H1 (cell line): ENCODE measurements at regions not wholly inside any gene's neighbourhood (a gene's known extent, or its start where the extent isn't known, plus 50 kb on each side); places are given as distances from the start of the nearest gene placed in this dataset.

Experiments
- CTCF ChIA-PET: fragments of 300-600 bp; sonication (Branson Sonifier 250); formaldehyde crosslinking; loops from one replicate; lab custom pipeline; 2021; ENCODE audit not compliant: partially characterized antibody; lab: Charles Lee
- POLR2A ChIA-PET: fragments of 300-600 bp; sonication (Branson Sonifier 250); formaldehyde crosslinking; loops from one replicate; lab custom pipeline; 2021; ENCODE audit warnings: inconsistent platforms; ENCODE audit not compliant: partially characterized antibody; lab: Charles Lee
- DNase-seq, 2 experiments: peaks; one replicate each; pipeline versions ENCODE4 v3.0.0 to v3.0.0-alpha.2; 2010 to 2022; ENCODE audit warnings: low spot score in 2 of 2, low read depth in 1 of 2, mixed read lengths in 1 of 2
- FAIRE-seq: peaks from 2 replicates; lab custom pipeline; 2011; peaks lifted over from hg19 to GRCh38; lab: Jason Lieb, UNC
- H2AFZ ChIP-seq: 2 replicates; pipeline ENCODE4 v1.8.1; 2012; ENCODE audit warnings: low read length, inconsistent platforms
- H2AK5ac ChIP-seq: 2 replicates; pipeline ENCODE4 v1.6.1; 2013; ENCODE audit warnings: low read depth, low read length
- H2BK120ac ChIP-seq: replicated peaks from 2 replicates; pipeline ENCODE3; 2013; ENCODE audit warnings: low read depth, low read length, inconsistent platforms
- H2BK12ac ChIP-seq: 2 replicates; pipeline ENCODE4 v1.6.1; 2013; ENCODE audit warnings: low read depth, low read length
- H2BK15ac ChIP-seq: 2 replicates; pipeline ENCODE4 v1.6.1; 2013; ENCODE audit warnings: low read length
- H2BK20ac ChIP-seq: 2 replicates; pipeline ENCODE4 v1.6.1; 2013; ENCODE audit warnings: low read length
- H2BK5ac ChIP-seq: 2 replicates; pipeline ENCODE4 v1.6.1; 2013; ENCODE audit warnings: low read depth, low read length
- H3K14ac ChIP-seq: 2 replicates; pipeline ENCODE4 v1.6.1; 2013; ENCODE audit warnings: inconsistent platforms; ENCODE audit not compliant: insufficient read length
- H3K18ac ChIP-seq: 2 replicates; pipeline ENCODE4 v1.6.1; 2013; ENCODE audit warnings: low read length; ENCODE audit errors: extremely low read depth
- H3K23ac ChIP-seq: 2 replicates; pipeline ENCODE4 v1.6.1; 2013; ENCODE audit warnings: inconsistent platforms; ENCODE audit not compliant: insufficient read length
- H3K23me2 ChIP-seq: 2 replicates; pipeline ENCODE4 v1.6.1; 2013; ENCODE audit warnings: low read depth, low read length
- H3K27ac ChIP-seq: 2 replicates; pipeline ENCODE4 v1.6.1; 2011; ENCODE audit warnings: low read depth, low read length, inconsistent platforms
- H3K27me3 ChIP-seq, 4 experiments: replicated peaks in 1 of 4; 1 replicate in 1 of 4; 2 replicates in 3 of 4; pipeline versions ENCODE4 v1.6.1 to v1.8.1; 2011 to 2013; ENCODE audit warnings: low read length in 3 of 4, mild to moderate bottlenecking in 3 of 4, inconsistent platforms in 2 of 4, mixed read lengths in 2 of 4, moderate library complexity in 1 of 4; ENCODE audit not compliant: control insufficient read depth in 3 of 4, insufficient read depth in 3 of 4; ENCODE audit errors: extremely low read depth in 1 of 4
- H3K36me3 ChIP-seq, 4 experiments: 2 replicates each; pipeline versions ENCODE4 v1.6.1 to v1.8.1; 2011 to 2013; ENCODE audit warnings: mild to moderate bottlenecking in 4 of 4, low read length in 3 of 4, moderate library complexity in 2 of 4, control low read depth in 1 of 4, inconsistent platforms in 1 of 4; ENCODE audit not compliant: insufficient read depth in 4 of 4, control insufficient read depth in 2 of 4
- H3K4ac ChIP-seq: replicated peaks from 2 replicates; pipeline ENCODE3; 2013; ENCODE audit warnings: low read length, low read depth, mixed read lengths, inconsistent platforms; ENCODE audit not compliant: insufficient read length
- H3K4me1 ChIP-seq, 4 experiments: replicated peaks in 1 of 4; 1 replicate in 1 of 4; 2 replicates in 3 of 4; pipeline versions ENCODE4 v1.6.1 to v1.8.1; 2011 to 2013; ENCODE audit warnings: low read length in 3 of 4, inconsistent platforms in 2 of 4, mixed read lengths in 1 of 4; ENCODE audit not compliant: insufficient read depth in 4 of 4, control insufficient read depth in 3 of 4
- H3K4me2 ChIP-seq, 2 experiments: 2 replicates each; pipeline versions ENCODE4 v1.6.1 to v1.8.1; 2011 to 2013; ENCODE audit warnings: low read depth in 2 of 2, low read length in 2 of 2, control low read depth in 1 of 2, inconsistent platforms in 1 of 2, mild to moderate bottlenecking in 1 of 2; ENCODE audit not compliant: insufficient read depth in 1 of 2
- H3K4me3 ChIP-seq, 4 experiments: fragments of 200-600, 300-600 bp in 1 of 4; sonication (generic), shearing (Covaris generic), sonication (Bioruptor Twin) in 1 of 4; 2 replicates each; pipeline versions ENCODE4 v1.5.1 to v1.8.1; 2011 to 2016; ENCODE audit warnings: low read length in 4 of 4, low read depth in 3 of 4, control low read depth in 2 of 4, inconsistent platforms in 2 of 4, mild to moderate bottlenecking in 2 of 4, mixed read lengths in 1 of 4, moderate library complexity in 1 of 4; ENCODE audit not compliant: insufficient read depth in 2 of 4; ENCODE audit errors: extremely low read depth in 1 of 4
- H3K56ac ChIP-seq: replicated peaks from 2 replicates; pipeline ENCODE3; 2013; ENCODE audit warnings: low read depth, mild to moderate bottlenecking, mixed read lengths, low read length, inconsistent platforms; ENCODE audit not compliant: insufficient read length
- H3K79me1 ChIP-seq: 2 replicates; pipeline ENCODE4 v1.6.1; 2013; ENCODE audit warnings: low read depth, low read length, control low read depth
- H3K79me2 ChIP-seq, 2 experiments: 2 replicates each; pipeline versions ENCODE4 v1.6.1 to v1.8.1; 2012 to 2013; ENCODE audit warnings: low read length in 2 of 2, mild to moderate bottlenecking in 2 of 2, inconsistent platforms in 1 of 2; ENCODE audit not compliant: insufficient read depth in 2 of 2, control insufficient read depth in 1 of 2
- H3K9ac ChIP-seq, 4 experiments: replicated peaks in 1 of 4; 1 replicate in 1 of 4; 2 replicates in 3 of 4; pipeline versions ENCODE4 v1.6.1 to v1.8.1; 2011 to 2013; ENCODE audit warnings: low read depth in 3 of 4, low read length in 3 of 4, control low read depth in 2 of 4, mild to moderate bottlenecking in 2 of 4, moderate library complexity in 2 of 4, inconsistent platforms in 1 of 4; ENCODE audit errors: extremely low read depth in 1 of 4
- H3K9me3 ChIP-seq, 2 experiments: 2 replicates each; pipeline versions ENCODE4 v1.6.1 to v1.8.1; 2012 to 2013; ENCODE audit warnings: mild to moderate bottlenecking in 2 of 2, moderate library complexity in 2 of 2, control low read depth in 1 of 2, inconsistent platforms in 1 of 2, low read depth in 1 of 2, low read length in 1 of 2, mixed read lengths in 1 of 2; ENCODE audit not compliant: insufficient read depth in 2 of 2
- H4K20me1 ChIP-seq, 2 experiments: replicated peaks in 1 of 2; 2 replicates each; pipeline versions ENCODE3 to v1.8.1; 2011 to 2013; ENCODE audit warnings: inconsistent platforms in 2 of 2, low read length in 2 of 2, mild to moderate bottlenecking in 1 of 2; ENCODE audit not compliant: insufficient read depth in 2 of 2, control insufficient read depth in 1 of 2
- H4K5ac ChIP-seq: 2 replicates; pipeline ENCODE4 v1.6.1; 2013; ENCODE audit warnings: low read length, low read depth, mixed read lengths, inconsistent platforms; ENCODE audit not compliant: insufficient read length
- H4K8ac ChIP-seq: 2 replicates; pipeline ENCODE4 v1.8.0; 2013; ENCODE audit warnings: mild to moderate bottlenecking, moderate library complexity, low read length, inconsistent platforms; ENCODE audit not compliant: insufficient read depth; ENCODE audit errors: extremely low read depth
- H4K91ac ChIP-seq: replicated peaks from 2 replicates; pipeline ENCODE3; 2013; ENCODE audit warnings: low read length, mixed read lengths, inconsistent platforms; ENCODE audit not compliant: insufficient read length
- EGR1 ChIP-seq: IDR thresholded peaks from 2 replicates; pipeline ENCODE4 v1.6.1; 2011; ENCODE audit warnings: low read depth, low read length, borderline replicate concordance
- EP300 ChIP-seq, 2 experiments: IDR thresholded peaks; 1 replicate in 1 of 2; 2 replicates in 1 of 2; pipeline ENCODE4 v1.6.1; 2011 to 2012; ENCODE audit warnings: low read depth in 2 of 2, low read length in 2 of 2, mild to moderate bottlenecking in 2 of 2, borderline replicate concordance in 1 of 2, inconsistent platforms in 1 of 2, moderate library complexity in 1 of 2
- GABPA ChIP-seq: IDR thresholded peaks from 2 replicates; pipeline ENCODE4 v1.6.1; 2011; ENCODE audit warnings: mild to moderate bottlenecking, low read length, moderate library complexity, borderline replicate concordance; ENCODE audit not compliant: insufficient read depth
- MAFK ChIP-seq: IDR thresholded peaks from 2 replicates; pipeline ENCODE4 v1.6.1; 2012; ENCODE audit warnings: low read depth, mild to moderate bottlenecking, improper control_type of control experiment, low read length
- NANOG ChIP-seq: IDR thresholded peaks from 2 replicates; pipeline ENCODE4 v1.6.1; 2011; ENCODE audit warnings: low read length, low read depth, mild to moderate bottlenecking, inconsistent platforms; ENCODE audit not compliant: insufficient read depth, poor library complexity, severe bottlenecking
- POU5F1 ChIP-seq: IDR thresholded peaks from 2 replicates; pipeline ENCODE4 v1.6.1; 2011; ENCODE audit warnings: low read depth, mild to moderate bottlenecking, low read length, moderate library complexity
- RNF2 ChIP-seq: fragments of 200-900, 300-1000 bp; sonication (generic); IDR thresholded peaks from 2 replicates; pipeline ENCODE4 v1.7.1; 2016; ENCODE audit warnings: borderline replicate concordance, low read depth, mild to moderate bottlenecking, antibody characterized with exemption, low read length; ENCODE audit not compliant: poor library complexity, severe bottlenecking; ENCODE audit errors: missing control alignments
- SIRT6 ChIP-seq: IDR thresholded peaks from one replicate; pipeline ENCODE4 v1.7.1; 2012; ENCODE audit warnings: low read length, inconsistent platforms
- TCF12 ChIP-seq: IDR thresholded peaks from 2 replicates; pipeline ENCODE4 v1.6.1; 2011; ENCODE audit warnings: low read depth, mild to moderate bottlenecking, low read length
- ZNF274 ChIP-seq: IDR thresholded peaks from 2 replicates; pipeline ENCODE4 v1.7.0; 2012; ENCODE audit warnings: low read length, borderline replicate concordance; ENCODE audit errors: extremely low read depth
- WGBS, 2 experiments: shearing (Covaris generic) in 1 of 2; methylation state at CpG; one replicate each; pipeline versions ENCODE4 v1.1.6 to v1.1.7; 2013 to 2015; ENCODE audit warnings: low lambda C conversion rate in 2 of 2, mixed read lengths in 2 of 2, inconsistent platforms in 1 of 2, low coverage in 1 of 2, missing lambda C conversion rate in 1 of 2; ENCODE audit not compliant: insufficient replicate concordance in 2 of 2, insufficient coverage in 1 of 2, insufficient read length in 1 of 2; ENCODE audit errors: extremely low coverage in 1 of 2, missing lambda C conversion rate in 1 of 2; 5-methylcytosine and 5-hydroxymethylcytosine counted together
- TF ChIP-seq, protein P1 (sequence below): IDR thresholded peaks from 2 replicates; pipeline ENCODE4 v1.6.1; 2012; ENCODE audit warnings: inconsistent platforms

DNA sequence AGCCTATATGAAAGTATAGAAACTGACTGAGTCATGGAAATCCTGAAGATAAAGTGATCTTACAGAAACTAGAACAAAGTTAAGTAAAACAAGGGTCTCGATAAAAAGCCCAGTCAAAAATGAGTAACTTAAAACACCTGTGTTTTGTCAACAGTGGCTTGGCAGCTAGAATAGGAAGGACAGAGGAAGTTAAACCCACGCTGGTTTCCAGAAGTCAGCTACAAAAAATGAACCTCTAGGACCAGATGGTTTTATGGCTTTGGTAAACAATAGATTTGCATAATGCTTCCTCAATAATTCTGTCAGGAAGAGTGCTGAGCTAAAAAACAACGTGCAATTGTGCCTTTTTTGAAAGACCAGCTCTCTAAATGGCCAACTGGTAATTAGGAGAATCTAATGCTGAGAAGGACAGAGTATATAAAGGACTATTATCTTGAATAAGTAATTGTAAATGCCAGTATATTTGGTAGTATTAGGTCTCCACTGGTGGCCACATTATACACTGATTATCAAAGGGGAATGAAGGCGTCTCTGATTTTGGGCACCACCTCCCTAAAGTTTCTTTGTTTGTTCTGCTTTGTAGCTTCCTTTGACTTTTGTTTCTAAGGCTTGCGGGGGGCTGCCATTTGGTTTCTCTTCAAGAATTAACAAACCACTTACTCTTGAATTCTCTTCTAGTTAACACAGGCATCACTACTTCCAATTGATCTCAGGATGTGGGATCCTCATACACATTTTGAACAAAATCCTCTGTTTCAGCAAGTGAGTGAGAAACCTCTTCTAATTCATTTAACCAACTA, 72.2 kb upstream of the PPP3CA start:
- no peak overlapping the region for H2BK15ac ChIP-seq
- CTCF ChIA-PET, result interaction anchor here (0.6 kb wide), 1 partner anchor 33 kb away, joined by 3 read pairs; no protein-coding TSS in a partner anchor
- POLR2A ChIA-PET, result interaction anchor here (0.6 kb wide), 1 partner anchor 15 kb away, joined by 3 read pairs; no protein-coding TSS in a partner anchor
- H3K27me3 ChIP-seq, result no peaks in the 10 kb centered on the region
- H3K4me3 ChIP-seq, result no peak overlapping the region
- no peak overlapping the region; a peak in 1 of 4 replicates for H3K4me2 ChIP-seq
- no peaks in the 10 kb centered on the region for H3K36me3 ChIP-seq
- no peak for DNase-seq
- 75% methylated on average over 5 of the region's 5 CpGs; no CpG with 5 or more reads in 1 of the 2 experiments for WGBS, 2 experiments
- H4K5ac ChIP-seq, result no peak overlapping the region
- no peak overlapping the region for H3K56ac ChIP-seq
- no peak overlapping the region for H3K27ac ChIP-seq
- no peak overlapping the region for H2AFZ ChIP-seq
- no peak overlapping the region for H3K14ac ChIP-seq
- no peaks in the 10 kb centered on the region for H3K9me3 ChIP-seq
- no peak overlapping the region for H2BK20ac ChIP-seq
- H4K20me1 ChIP-seq, result no peaks in the 10 kb centered on the region
- peaks cover 0 to 8% (median 0%) of the 10 kb centered on the region in 4 experiments; a peak in 1 of 7 replicates for H3K4me1 ChIP-seq
- H2BK12ac ChIP-seq, result no peak overlapping the region
- H3K9ac ChIP-seq, result no peak overlapping the region
- H3K23me2 ChIP-seq, result no peaks in the 10 kb centered on the region
- no peaks in the 10 kb centered on the region for H3K79me1 ChIP-seq
- H3K4ac ChIP-seq, result no peak overlapping the region
- no peak overlapping the region for H4K8ac ChIP-seq
- FAIRE-seq, result no peak
- no peak overlapping the region for H2BK5ac ChIP-seq
- H3K23ac ChIP-seq, result no peak overlapping the region
- no peaks in the 10 kb centered on the region for H3K79me2 ChIP-seq
- H3K18ac ChIP-seq, result no peak overlapping the region
- no peak overlapping the region for H2AK5ac ChIP-seq
- H4K91ac ChIP-seq, result no peak overlapping the region
- H2BK120ac ChIP-seq, result no peak overlapping the region
- no peak for TF ChIP-seq EP300 (IDR thresholded peaks at IDR 0.05; ENCODE audit: borderline replicate concordance in 1 of 2, low read depth in 2 of 2, low read length in 2 of 2)
- no peak for TF ChIP-seq TCF12
- TF ChIP-seq, protein P1, sequence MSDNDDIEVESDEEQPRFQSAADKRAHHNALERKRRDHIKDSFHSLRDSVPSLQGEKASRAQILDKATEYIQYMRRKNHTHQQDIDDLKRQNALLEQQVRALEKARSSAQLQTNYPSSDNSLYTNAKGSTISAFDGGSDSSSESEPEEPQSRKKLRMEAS, result no peak
- TF ChIP-seq MAFK, result no peak
- TF ChIP-seq GABPA, result no peak
- TF ChIP-seq ZNF274, result no peak
- TF ChIP-seq SIRT6, result no peak
- no peak for TF ChIP-seq NANOG
- no peak for TF ChIP-seq POU5F1
- TF ChIP-seq RNF2, result no peak
- TF ChIP-seq EGR1, result no peak
